HG02885 (cell line): ENCODE measurements at regions not wholly inside any gene's neighbourhood (a gene's known extent, or its start where the extent isn't known, plus 50 kb on each side); places are given as distances from the start of the nearest gene placed in this dataset.
"Not testable (repeated sequence)": the region's sequence is repeated elsewhere in the genome, so short reads cannot be mapped to it uniquely, and the experiment has no call there.

Source experiments
- ATAC-seq: cut with Tn5 transposase; IDR thresholded peaks from one replicate; pipeline ENCODE4 v1.9.1; 2021; ENCODE audit warnings: mild to moderate bottlenecking; ENCODE audit not compliant: unreplicated experiment, poor library complexity

GRCh38 chr1:118479351-118479750 is 294.3 kb upstream of the SPAG17 start:
- ATAC-seq, result no peak

- ATAC-seq, result no peak
Observed at GRCh38 chr1:118473825-118474224, 288.8 kb upstream of the SPAG17 start.

DNA sequence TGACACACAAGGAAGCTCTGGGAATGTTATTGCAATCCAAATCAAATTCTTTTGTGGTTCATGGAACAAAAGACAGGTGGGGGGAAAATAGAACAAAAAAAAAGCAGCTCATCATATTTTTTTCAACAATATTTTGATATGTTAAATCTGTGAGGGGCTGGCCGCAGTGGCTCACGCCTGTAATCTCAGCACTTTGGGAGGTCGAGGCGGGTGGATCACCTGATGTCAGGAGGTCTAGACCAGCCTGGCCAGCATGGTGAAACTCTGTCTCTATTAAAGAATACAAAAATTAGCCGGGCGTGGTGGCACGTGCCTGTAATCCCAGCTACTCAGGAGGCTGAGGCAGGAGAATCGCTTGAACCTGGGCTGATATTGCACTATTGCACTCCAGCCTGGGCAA is 279.4 kb upstream of the SPAG17 start:
- ATAC-seq, result not testable (repeated sequence)

DNA sequence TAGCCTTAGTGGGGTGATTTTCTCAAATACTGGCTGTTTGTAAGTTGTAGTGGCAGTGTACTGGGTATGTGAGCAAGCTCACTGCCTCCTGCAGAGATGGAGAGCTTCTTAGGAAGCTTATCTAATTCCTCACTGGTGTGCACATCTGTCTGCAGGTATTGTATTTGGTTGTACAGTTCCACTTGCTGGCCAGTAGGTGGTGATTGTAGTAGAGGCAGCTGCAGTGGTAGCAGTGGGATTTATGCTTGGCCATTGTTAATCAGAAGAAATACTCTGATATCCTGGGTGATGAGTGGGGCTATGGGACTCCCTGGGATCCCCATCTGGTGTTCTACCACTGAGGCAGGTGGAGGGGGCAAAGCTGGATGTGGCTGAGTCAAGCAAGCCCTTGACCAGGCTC is 276.1 kb upstream of the SPAG17 start:
- no peak for ATAC-seq

DNA sequence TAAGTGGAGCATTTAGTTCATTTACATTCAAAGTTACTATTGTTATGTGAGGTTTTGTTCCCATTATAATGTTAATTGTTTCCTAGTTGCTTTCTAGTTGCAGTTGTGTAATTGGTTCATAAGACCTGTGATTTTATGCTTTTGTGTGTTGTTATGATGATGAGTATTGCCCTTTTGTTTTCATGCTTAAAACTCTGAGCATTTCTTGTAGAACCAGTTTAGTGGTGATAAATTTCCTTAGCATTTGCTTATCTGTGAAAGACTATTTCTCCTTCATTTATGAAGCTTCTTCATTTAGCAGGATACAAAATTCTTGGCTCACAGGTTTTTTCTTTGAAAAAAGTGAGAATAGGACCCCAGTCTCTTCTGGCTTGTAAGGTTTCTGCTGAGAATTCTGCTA is 274.8 kb upstream of the SPAG17 start:
- ATAC-seq, result no peak

DNA sequence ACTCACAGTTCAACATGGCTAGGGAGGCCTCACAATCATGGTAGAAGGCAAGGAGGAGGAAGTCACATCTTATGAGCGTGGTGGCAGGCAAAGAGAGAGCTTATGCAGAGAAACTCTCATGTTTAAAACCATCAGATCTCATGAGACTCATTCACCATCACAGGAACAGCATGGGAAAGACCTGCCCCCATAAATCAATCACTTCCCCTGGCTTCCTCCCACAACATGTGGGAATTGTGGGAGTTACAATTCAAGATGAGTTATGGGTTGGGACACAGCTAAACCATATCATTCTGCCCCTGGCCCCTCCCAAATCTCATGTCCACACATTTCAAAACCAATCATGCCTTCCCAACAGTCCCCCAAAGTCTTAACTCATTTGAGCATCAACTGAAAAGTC is 268.8 kb upstream of the SPAG17 start:
- ATAC-seq, result not testable (repeated sequence)

- no peak for ATAC-seq
Observed at GRCh38 chr1:118445156-118445555, 260.1 kb upstream of the SPAG17 start.

DNA sequence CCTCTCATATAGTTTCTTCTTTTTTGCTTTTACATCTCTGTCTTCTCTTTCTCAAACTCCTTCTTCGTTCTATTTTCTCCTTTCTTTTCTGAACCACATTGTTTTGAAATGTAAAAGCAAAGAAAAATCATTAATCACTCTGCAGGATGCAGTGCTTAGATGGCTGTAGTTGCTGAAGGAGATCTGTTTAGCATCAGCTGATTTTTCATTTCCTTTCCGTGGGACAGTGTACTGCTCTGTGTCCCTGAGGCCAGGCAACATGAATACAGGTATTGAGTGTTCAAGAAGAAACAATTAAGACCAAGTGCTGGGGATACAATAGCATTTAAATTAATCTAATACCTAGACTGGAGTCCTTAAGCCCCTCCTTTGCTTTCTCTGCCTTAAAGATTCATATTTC is 257.2 kb upstream of the SPAG17 start:
- no peak for ATAC-seq

DNA sequence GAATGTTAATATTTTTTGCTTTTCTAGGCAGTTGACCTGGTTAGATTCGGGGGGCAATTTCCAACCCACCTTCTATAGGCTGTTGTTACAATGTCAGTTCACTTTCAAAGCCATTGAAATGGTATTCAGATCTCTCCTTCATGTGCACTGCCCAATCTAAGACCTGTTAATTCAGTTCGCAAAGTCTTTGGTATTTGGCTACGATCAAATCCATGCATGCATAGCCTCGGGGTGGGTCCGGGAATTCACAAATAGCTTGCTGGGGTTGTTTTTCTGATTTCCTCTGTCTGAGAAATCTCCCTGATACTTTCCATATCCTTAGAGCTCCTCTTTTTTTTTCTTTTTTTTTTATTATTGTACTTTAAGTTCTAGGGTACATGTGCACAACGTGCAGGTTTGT is 252.6 kb upstream of the SPAG17 start:
- no peak for ATAC-seq

DNA sequence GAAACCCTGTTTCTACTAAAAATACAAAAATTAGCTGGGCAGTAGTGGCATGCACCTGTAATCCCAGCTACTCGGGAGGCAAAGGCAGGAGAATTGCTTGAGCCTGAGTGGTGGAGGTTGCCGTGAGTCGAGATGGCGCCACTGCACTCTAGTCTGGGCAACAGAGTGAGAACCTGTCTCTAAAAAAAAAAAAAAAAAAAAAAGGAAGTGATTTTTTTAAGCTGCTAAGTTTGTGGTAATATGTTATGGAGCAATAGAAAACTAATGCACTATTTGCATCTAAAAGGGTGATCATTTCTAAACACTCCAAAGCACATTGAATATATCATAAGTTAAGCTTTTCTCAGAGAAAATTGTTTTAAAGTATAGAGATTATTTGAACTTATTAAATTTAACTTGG is 244.8 kb upstream of the SPAG17 start:
- no peak for ATAC-seq

GRCh38 chr1:118421868-118422350 is 236.9 kb upstream of the SPAG17 start:
- ATAC-seq, result no peak

DNA sequence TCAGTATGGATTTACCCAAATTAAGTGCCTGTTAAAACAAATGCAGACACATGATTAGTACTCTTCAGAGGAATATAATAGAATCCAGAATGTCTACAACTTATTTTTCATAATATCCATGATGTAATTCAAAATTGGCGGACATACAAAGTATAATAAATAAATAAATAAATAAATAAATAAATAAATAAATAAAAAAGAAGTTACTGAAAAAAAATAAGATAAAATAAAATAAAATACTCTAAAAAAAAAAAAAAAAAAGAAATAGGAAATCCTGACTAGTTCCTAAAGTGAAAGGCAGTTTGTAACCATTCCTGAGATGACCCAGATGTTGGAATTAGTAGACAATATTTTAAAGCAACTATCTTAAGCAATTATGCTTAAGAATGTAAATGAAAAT is 219.0 kb upstream of the SPAG17 start:
- ATAC-seq, result no peak

DNA sequence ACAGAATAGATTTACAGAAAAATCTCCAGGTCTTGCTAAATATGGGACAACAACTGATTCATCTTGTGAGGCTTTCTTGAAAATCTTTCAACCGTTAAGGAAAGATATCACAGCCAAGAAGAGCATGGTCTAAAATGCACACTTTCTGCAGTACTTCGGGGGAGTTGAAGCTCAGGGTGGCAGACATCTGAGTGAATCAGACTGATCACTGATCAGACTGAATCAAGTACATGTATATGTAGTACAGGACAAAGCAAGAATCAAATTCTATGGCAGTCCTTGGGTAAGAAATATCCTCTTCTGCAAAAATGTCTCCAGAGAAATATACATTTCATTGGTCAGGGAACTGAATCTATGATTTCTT is 212.4 kb upstream of the SPAG17 start:
- ATAC-seq, result no peak

DNA sequence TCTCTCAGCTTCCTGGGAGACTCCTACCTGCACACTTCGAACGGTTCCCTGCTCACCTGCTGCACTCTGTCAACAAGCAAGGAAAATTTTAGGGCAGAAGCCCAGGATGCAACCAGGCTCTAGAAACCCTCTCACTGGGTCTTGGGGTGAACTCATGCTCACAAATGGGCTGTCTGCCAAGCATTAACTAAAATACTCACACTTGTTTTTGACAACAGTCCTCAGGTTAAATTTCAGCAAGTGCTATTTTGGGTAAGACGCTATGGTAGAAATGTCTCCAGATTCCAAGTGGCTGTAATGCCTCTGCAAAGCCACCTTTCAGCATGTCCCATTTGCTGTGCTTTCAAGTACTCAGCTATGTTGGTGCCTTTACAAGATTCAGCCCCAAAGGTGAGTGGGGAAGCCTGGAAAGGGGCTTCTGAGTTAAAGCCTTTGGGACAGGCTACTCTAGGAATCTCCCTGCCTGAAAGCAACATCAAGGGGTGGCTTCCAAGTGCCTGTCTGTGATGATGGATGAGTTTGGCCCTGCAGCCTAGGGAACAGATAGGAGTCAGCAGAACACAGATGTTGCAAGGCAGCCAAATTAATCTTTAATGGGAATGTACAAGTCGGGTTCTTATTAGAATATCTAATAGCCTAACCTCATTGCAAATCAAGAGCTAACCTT is 211.9 kb upstream of the SPAG17 start:
- no peak for ATAC-seq

DNA sequence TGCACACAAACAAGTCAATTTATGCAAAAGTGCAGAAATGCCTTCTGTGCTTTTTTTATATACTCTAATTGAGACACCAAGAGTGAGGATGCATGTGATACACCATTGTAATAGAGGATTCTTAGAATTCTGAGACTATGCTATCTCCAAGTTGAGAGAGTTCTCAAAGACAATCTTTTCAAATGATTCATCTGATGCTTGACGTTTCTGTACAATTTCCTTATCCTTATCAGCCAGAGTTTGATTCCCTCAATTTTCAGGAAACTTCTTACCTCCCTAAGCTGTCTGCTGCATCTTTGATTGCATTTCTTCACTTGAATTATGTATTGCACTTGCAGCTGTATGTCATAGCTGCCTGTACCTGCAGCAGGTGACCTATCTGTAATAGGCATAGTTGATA is 211.3 kb upstream of the SPAG17 start:
- ATAC-seq, result no peak

- ATAC-seq, result no peak
Observed at GRCh38 chr1:118395430-118395991, 210.5 kb upstream of the SPAG17 start.

DNA sequence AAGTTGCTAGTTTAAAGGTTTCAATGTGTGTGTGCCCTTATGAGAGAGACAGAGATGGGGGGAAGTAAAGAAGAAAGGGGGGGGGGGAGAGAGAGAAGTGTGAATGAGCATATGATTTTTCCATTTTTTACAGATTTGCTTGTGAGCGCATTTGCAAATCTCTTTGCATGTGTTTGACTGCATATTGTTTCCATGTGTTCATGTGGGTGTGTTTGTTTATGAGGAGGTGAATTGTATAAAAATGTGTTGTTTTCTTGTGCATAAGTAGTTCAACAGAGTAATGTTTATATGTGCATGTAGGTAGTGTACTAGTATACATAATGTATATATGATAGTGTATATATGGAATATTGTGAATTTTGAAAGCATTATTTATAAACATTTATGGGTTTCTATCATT is 205.9 kb upstream of the SPAG17 start:
- ATAC-seq, result no peak

GRCh38 chr1:118388301-118388959 is 203.4 kb upstream of the SPAG17 start:
- ATAC-seq, result no peak

DNA sequence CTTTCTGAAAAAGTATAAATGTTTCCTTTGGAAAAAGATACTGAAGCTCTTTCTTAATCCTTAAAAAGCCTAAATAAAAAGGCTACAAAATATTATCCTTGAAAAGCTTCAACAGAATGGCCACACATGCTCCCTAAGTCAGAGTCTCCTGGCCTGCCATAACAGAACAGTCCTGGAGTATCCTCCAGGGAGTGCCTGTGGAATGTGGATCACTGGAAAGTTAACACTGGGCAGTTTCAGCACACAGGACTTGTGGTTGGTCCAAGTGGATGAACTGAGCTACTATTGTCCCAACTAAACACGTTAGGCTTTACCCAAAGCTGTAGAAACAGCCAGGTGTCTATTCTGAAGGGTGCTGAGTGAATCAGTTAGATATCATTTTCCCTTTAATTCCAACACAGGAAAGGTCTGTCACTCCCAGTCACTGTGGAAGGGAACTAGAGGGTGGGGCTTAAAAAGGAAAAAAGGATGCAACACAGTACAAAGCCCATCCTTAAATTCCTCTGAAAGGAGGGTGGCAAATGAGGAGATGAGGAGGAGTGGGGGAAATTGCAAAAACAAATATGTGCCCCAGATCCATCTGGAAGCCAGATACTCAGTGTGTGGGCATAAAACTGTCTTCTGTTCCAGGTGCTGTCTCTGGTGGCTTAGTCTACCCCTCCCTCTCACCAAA is 196.3 kb upstream of the SPAG17 start:
- ATAC-seq, result no peak

- ATAC-seq, result not testable (repeated sequence)
Observed at GRCh38 chr1:118377183-118377582, 192.2 kb upstream of the SPAG17 start.

DNA sequence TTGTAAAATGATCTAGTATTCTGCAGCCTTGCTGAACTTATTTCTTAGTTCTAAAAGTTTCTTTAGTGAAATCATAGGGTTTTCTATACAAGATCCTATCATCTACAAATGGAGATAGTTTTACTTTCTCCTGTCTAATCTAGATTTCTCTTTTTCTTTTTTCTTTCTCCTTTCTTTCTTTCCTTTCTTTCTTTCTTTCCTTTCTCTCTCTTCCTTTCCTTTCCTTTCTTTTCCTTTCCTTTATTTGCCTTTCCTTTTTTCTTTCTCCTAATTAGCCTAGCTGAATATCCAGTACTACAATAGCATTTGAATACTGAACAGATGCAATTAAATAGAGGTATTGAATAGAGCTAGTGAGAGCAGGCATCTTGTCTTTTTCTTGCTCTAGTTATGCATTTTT is 186.6 kb upstream of the SPAG17 start:
- no peak for ATAC-seq
